Heart left ventricle (tissue), 13 donors: ENCODE measurements at regions not wholly inside any gene's neighbourhood (a gene's known extent, or its start where the extent isn't known, plus 50 kb on each side); places are given as distances from the start of the nearest gene placed in this dataset.

Experiments
- POLR2A ChIP-seq, 2 donors: fragments of 450-650 bp; IDR thresholded peaks; one replicate each; pipeline ENCODE4 v1.6.1; 2017; ENCODE audit warnings: antibody characterized with exemption in 2 of 2, mild to moderate bottlenecking in 2 of 2, moderate library complexity in 2 of 2
- TF ChIP-seq, protein P1 (sequence below), 12 donors: fragments of 200-600 bp; sonication (generic) in 4 of 12; IDR thresholded peaks; one replicate each; pipeline versions ENCODE4 v1.5.0 to v1.8.0; 2018 to 2022; ENCODE audit warnings: antibody characterized with exemption in 12 of 12, mild to moderate bottlenecking in 5 of 12
- donor health status: ischemic (EF 13 %, LVEDD 7.1; RV severe dilation, severe dysfunction).
- donor health status: DM: no; HTN: yes; CAD: no.
- donor health status: DM: no; HTN: no; CAD: no.
- donor health status: ischemic (EF 25% LVEDD 6.9; RV normal size, moderate dysfunction).
- donor health status: ischemic (EF 25% LVEDD 5.7; RV mildly dilated, moderate dysfunction).
- donor health status: ischemic (EF 35%, LVEDD 5.7; RV mildly dilated, moderate dysfunction).
- donor health status: nonischemic (EF 11% LVEDD 7.7; RV severe dilation, severe dysfunction).
- donor health status: DM: yes; HTN: yes; CAD: no.
- donor health status: PGD.
- donor health status: ischemic (EF 29% LVEDD 5.4; RV normal size, mild dysfunction).
- donor health status: nonischemic (EF 23%, LVEDD 6.1; RV moderate dilation, normal function).

DNA sequence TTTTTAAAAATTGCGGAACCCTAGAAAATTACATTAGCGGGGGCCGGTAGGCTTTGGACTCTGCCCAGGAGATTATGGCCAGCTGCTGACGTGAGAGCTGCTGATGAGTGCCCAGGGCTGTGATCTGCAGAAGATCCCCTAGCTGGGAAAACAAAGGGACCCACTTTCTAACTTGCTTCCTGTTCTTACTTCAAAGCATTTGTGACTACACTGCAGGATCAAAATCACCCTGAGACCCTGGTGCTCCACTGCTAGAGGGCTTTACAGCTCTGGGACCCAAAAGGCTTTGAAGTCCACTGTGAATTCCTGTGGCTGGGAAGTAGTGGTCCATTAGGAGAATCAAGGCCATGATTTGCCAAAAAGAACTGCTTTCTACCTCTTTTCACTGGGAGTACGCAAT lies 499.4 kb upstream of the AKR1E2 start:
- TF ChIP-seq, protein P1, sequence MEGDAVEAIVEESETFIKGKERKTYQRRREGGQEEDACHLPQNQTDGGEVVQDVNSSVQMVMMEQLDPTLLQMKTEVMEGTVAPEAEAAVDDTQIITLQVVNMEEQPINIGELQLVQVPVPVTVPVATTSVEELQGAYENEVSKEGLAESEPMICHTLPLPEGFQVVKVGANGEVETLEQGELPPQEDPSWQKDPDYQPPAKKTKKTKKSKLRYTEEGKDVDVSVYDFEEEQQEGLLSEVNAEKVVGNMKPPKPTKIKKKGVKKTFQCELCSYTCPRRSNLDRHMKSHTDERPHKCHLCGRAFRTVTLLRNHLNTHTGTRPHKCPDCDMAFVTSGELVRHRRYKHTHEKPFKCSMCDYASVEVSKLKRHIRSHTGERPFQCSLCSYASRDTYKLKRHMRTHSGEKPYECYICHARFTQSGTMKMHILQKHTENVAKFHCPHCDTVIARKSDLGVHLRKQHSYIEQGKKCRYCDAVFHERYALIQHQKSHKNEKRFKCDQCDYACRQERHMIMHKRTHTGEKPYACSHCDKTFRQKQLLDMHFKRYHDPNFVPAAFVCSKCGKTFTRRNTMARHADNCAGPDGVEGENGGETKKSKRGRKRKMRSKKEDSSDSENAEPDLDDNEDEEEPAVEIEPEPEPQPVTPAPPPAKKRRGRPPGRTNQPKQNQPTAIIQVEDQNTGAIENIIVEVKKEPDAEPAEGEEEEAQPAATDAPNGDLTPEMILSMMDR (IDR thresholded peaks at IDR 0.05): no peak
- TF ChIP-seq POLR2A (IDR thresholded peaks at IDR 0.05): no peak
